ENCODE measurements at regions not wholly inside any gene's neighbourhood (a gene's known extent, or its start where the extent isn't known, plus 50 kb on each side); places are given as distances from the start of the nearest gene placed in this dataset.
A peak's percentile ranks its signal among the peaks of the same experiment; 100 is the strongest.
"Not testable (repeated sequence)": the region's sequence is repeated elsewhere in the genome, so short reads cannot be mapped to it uniquely, and the experiment has no call there.

- H3K4me1 ChIP-seq (ENCODE audit: control insufficient read depth in 5 of 5, insufficient read depth in 5 of 5, low read length in 5 of 5), result peaks cover 0 to 26% (median 7%) of the 10 kb centered on the region in 5 donors
- H3K27me3 ChIP-seq (ENCODE audit: control insufficient read depth in 3 of 3, insufficient read depth in 3 of 3, low read length in 2 of 3), result peaks cover 0 to 3% (median 0%) of the 10 kb centered on the region in 3 donors
- H3K27ac ChIP-seq (ENCODE audit: low read depth in 1 of 2, low read length in 1 of 2), result no peak overlapping the region
- H3K9me3 ChIP-seq (ENCODE audit: control insufficient read depth in 4 of 4, insufficient read depth in 3 of 4, low read length in 3 of 4), result no peaks in the 10 kb centered on the region
- TF ChIP-seq, protein P1, sequence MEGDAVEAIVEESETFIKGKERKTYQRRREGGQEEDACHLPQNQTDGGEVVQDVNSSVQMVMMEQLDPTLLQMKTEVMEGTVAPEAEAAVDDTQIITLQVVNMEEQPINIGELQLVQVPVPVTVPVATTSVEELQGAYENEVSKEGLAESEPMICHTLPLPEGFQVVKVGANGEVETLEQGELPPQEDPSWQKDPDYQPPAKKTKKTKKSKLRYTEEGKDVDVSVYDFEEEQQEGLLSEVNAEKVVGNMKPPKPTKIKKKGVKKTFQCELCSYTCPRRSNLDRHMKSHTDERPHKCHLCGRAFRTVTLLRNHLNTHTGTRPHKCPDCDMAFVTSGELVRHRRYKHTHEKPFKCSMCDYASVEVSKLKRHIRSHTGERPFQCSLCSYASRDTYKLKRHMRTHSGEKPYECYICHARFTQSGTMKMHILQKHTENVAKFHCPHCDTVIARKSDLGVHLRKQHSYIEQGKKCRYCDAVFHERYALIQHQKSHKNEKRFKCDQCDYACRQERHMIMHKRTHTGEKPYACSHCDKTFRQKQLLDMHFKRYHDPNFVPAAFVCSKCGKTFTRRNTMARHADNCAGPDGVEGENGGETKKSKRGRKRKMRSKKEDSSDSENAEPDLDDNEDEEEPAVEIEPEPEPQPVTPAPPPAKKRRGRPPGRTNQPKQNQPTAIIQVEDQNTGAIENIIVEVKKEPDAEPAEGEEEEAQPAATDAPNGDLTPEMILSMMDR (IDR thresholded peaks at IDR 0.05; ENCODE audit: control extremely low read depth, extremely low read depth), result no peak
- WGBS, 2 donors, result 17 to 32% methylated on average over 8 of the region's 8 CpGs
- DNase-seq (peak in 1 of 3 donors; percentile 33), ATAC-seq (ENCODE audit: insufficient read depth, low FRiP score) (no peak)
- H3K4me3 ChIP-seq, result no peak overlapping the region
- H3K9ac ChIP-seq (ENCODE audit: insufficient read depth in 1 of 2, low read length in 2 of 2), result no peak overlapping the region
- no peaks in the 10 kb centered on the region for H3K36me3 ChIP-seq (ENCODE audit: control insufficient read depth in 4 of 4, insufficient read depth in 4 of 4, low read length in 4 of 4)
Observed at GRCh38 chr10:128579280-128579865, 453.1 kb upstream of the MKI67 start.

DNA sequence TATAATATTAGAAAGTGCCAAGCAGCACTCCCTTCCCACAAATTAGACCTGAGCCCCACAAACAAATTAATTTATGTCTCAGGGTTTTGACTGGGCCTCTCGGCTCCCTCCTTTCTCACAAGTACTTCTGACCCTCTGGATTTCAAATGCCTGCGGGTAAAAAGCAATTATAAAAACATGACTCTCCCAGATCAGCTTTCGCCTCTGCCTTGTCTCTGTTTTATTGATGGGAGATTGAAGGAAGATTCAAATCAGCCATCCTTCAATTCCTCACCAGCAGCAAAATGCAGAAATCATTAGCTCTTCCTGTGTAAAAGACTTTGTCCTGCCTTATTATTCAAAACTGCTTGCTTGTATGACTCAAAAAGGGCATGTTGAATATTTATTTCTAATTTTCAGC lies 453.7 kb upstream of the MKI67 start:
- TF ChIP-seq, protein P1 (IDR thresholded peaks at IDR 0.05; ENCODE audit: control extremely low read depth, extremely low read depth), result no peak
- no peak for DNase-seq
- no peak overlapping the region for H3K9ac ChIP-seq (ENCODE audit: insufficient read depth in 1 of 2, low read length in 2 of 2)
- H3K9me3 ChIP-seq (ENCODE audit: control insufficient read depth in 4 of 4, insufficient read depth in 3 of 4, low read length in 3 of 4), result no peaks in the 10 kb centered on the region
- ATAC-seq (ENCODE audit: insufficient read depth, low FRiP score), result no peak
- no peak overlapping the region for H3K27ac ChIP-seq (ENCODE audit: low read depth in 1 of 2, low read length in 1 of 2)
- H3K27me3 ChIP-seq (ENCODE audit: control insufficient read depth in 3 of 3, insufficient read depth in 3 of 3, low read length in 2 of 3), result peaks cover 0 to 3% (median 0%) of the 10 kb centered on the region in 3 donors
- 70 to 76% methylated on average over 3 of the region's 3 CpGs for WGBS, 2 donors
- H3K36me3 ChIP-seq (ENCODE audit: control insufficient read depth in 4 of 4, insufficient read depth in 4 of 4, low read length in 4 of 4), result no peaks in the 10 kb centered on the region
- H3K4me3 ChIP-seq, result no peak overlapping the region
- peaks cover 0 to 22% (median 7%) of the 10 kb centered on the region in 5 donors for H3K4me1 ChIP-seq (ENCODE audit: control insufficient read depth in 5 of 5, insufficient read depth in 5 of 5, low read length in 5 of 5)

DNA sequence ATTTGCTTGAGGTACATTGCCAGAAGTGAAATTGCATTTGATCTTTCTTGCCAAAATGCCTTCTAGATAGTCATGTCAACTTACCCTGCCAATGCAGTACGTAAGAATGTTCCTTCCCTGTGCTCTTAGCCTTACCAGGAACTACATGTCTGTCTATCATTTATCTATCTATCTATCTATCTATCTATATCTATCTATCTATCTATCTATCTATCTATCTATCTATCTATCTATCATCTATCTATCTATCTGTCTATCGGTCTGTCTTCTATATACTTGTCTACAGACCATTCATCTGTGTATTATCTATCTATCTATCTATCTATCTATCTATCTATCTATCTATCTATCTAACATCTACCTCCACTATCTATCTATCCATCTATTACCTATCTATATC lies 456.9 kb upstream of the MKI67 start:
- H3K27me3 ChIP-seq (ENCODE audit: control insufficient read depth in 3 of 3, insufficient read depth in 3 of 3, low read length in 2 of 3); DNase-seq; H3K36me3 ChIP-seq (ENCODE audit: control insufficient read depth in 4 of 4, insufficient read depth in 4 of 4, low read length in 4 of 4); H3K4me3 ChIP-seq; H3K27ac ChIP-seq (ENCODE audit: low read depth in 1 of 2, low read length in 1 of 2); H3K9me3 ChIP-seq (ENCODE audit: control insufficient read depth in 4 of 4, insufficient read depth in 3 of 4, low read length in 3 of 4); H3K9ac ChIP-seq (ENCODE audit: insufficient read depth in 1 of 2, low read length in 2 of 2); ATAC-seq (ENCODE audit: insufficient read depth, low FRiP score): not testable (repeated sequence)
- 91 to 93% methylated on average over 2 of the region's 2 CpGs for WGBS, 2 donors
- H3K4me1 ChIP-seq (ENCODE audit: control insufficient read depth in 5 of 5, insufficient read depth in 5 of 5, low read length in 5 of 5), result peaks cover 0 to 22% (median 7%) of the 10 kb centered on the region in 5 donors

DNA sequence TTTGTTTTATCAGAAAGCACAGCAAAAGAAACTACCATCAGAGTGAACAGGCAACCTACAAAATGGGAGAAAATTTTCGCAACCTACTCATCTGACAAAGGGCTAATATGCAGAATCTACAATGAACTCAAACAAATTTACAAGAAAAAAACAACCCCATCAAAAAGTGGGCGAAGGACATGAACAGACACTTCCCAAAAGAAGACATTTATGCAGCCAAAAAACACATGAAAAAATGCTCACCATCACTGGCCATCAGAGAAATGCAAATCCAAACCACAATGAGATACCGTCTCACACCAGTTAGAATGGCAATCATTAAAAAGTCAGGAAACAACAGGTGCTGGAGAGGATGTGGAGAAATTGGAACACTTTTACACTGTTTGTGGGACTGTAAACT lies 460.4 kb upstream of the MKI67 start:
- not testable (repeated sequence) for H3K4me3 ChIP-seq; H3K9ac ChIP-seq (ENCODE audit: insufficient read depth in 1 of 2, low read length in 2 of 2); ATAC-seq (ENCODE audit: insufficient read depth, low FRiP score); DNase-seq; H3K27ac ChIP-seq (ENCODE audit: low read depth in 1 of 2, low read length in 1 of 2); H3K27me3 ChIP-seq (ENCODE audit: control insufficient read depth in 3 of 3, insufficient read depth in 3 of 3, low read length in 2 of 3); H3K36me3 ChIP-seq (ENCODE audit: control insufficient read depth in 4 of 4, insufficient read depth in 4 of 4, low read length in 4 of 4); H3K4me1 ChIP-seq (ENCODE audit: control insufficient read depth in 5 of 5, insufficient read depth in 5 of 5, low read length in 5 of 5); H3K9me3 ChIP-seq (ENCODE audit: control insufficient read depth in 4 of 4, insufficient read depth in 3 of 4, low read length in 3 of 4)
- 73 to 95% methylated on average over 1 to 3 of the region's 3 CpGs for WGBS, 2 donors

Measured in lung (tissue), 11 donors.